HG03175 (cell line): ENCODE measurements at regions not wholly inside any gene's neighbourhood (a gene's known extent, or its start where the extent isn't known, plus 50 kb on each side); places are given as distances from the start of the nearest gene placed in this dataset.

Experiments
- ATAC-seq: cut with Tn5 transposase; IDR thresholded peaks from one replicate; pipeline ENCODE4 v1.9.1; 2021; ENCODE audit warnings: mild to moderate bottlenecking, moderate library complexity; ENCODE audit not compliant: unreplicated experiment

DNA sequence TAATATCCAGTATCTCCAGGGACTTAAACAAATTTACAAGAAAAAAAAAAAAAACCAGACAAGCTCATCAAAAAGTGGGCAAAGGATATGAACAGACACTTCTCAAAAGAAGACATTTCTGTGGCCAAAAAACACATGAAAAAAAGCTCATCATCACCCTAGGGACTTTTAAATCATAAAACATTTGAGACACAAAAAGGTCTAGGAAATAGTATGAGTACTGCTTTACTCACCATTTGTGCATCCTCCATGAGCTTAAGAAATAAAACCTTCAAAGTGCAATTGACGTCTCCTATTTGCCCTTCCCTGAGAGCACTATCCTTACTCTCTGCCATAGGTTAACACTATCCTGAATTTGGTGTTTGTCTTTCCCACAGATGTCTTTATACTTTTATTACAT is 193.7 kb upstream of the NREP start:
- ATAC-seq, result no peak

DNA sequence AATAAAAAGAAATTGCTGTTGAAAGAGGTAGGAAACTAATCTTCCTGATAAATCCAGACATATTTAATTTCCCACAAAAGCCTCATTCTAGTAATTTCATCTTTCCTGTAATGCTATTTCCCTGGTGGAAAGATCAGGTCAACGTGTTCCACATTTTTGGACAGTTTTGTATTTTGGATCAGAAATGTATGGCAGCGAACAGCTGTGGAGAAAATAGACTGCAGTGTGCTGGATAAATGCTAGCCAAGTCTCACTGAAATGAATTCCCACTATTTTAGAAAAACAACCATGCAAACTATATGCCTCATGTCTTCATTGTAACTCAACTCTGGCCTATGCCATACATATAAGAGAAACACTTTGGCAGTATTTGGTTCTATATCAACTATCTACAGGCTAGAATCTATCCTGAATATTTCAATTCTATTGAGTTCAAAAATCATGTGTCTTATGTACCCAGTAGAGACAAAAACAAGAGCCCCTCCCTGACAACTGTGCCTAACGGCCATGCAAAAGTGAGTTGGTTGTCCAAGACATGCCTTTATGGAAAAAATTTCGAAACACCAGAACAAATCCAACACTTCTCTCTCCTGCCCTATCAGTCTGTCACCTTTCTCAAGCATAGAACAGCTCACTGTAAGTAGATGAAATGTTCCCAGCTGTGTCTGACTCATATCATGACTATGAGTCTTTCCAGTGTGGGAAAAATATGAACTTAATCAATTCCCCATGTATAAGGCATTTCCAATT is 191.3 kb upstream of the NREP start:
- no peak for ATAC-seq

DNA sequence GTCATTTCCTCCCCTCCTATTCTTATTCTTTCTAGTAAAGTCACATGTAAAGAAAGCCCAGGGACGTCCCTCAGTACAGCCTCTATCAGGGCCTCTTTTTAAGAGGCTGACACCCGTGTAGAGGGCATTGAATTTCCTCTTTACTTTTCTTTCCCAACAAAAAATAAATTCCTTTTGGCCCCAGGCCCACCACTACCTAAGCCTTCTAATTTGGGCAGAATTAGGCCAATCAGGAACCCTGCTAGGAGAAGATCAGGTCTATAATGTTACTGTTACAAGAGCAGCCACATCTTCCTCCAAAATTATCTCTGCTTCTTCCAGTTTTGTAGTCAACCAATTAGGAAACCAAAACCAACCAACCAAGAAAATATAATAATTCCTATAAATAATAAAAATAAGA is 189.6 kb upstream of the NREP start:
- ATAC-seq, result no peak

DNA sequence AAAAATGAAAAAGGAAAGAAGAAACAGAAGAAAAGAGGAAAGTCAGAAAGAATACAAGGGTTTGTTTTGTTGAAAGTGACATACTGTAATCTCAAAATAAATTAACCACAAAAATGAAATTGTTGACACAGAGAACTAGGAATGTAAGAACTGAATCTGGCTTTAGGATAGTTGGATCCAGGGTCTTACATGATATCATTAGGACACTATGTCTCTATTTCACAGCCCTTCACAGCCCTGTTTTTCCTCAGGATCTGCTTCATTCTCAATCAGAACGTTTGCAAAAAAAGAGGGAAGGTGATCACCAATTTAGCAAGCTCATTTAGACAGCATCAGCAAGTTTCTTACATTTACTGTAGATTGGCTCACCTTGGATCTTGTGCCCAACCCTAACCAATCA is 188.5 kb upstream of the NREP start:
- ATAC-seq, result no peak

DNA sequence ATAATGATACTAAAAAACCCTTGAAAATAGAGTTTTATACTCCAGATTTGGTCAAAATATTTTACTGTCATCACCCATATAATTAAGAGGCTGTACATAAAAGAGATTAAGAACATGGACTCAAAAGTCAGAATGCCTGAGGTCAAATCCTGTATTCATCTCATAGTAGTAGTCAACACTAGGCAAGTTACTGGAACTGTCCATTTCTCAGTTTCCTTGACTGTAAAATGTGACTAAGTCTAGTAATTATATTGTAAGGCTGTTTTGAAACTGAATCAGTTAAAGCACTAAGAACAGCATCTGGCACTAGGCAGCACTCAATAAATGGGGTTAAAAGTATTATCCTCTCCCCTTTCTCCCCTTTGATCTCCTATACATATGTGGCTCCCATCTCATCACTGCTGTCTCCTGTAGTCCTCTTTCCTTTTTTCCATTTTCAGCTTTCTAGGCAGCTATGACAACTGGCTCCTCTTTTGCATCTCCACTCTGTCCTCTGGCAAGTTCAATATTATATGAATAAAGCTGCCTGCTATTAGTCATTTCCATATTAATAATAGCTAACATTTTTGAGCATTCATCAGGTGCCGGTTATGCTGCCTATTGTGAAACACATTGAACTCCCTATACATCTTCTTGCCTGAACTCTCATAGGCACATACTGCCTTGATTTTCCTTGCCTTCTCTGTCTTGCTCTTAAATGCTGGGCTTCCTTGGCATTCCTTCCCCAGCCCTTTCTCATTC is 185.8 kb upstream of the NREP start:
- ATAC-seq, result no peak

DNA sequence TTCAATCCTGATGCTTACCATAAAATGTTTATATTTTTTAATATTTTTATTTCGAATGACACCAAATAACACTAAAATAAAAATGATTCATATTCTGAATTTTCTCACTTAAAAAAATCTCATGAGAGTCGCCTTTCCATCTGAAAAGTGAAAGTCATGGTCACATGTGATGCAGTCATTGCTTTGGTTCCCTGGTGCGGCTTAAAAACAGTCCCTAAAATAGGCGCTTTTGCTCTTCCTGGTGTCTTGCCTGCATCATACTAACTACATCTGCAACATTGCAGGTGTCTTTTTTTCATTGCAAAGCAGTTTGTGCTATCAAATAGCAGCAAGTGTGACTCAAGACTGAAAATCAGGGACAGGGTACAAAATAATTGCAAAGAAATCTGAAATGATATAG is 185.2 kb upstream of the NREP start:
- ATAC-seq, result no peak

DNA sequence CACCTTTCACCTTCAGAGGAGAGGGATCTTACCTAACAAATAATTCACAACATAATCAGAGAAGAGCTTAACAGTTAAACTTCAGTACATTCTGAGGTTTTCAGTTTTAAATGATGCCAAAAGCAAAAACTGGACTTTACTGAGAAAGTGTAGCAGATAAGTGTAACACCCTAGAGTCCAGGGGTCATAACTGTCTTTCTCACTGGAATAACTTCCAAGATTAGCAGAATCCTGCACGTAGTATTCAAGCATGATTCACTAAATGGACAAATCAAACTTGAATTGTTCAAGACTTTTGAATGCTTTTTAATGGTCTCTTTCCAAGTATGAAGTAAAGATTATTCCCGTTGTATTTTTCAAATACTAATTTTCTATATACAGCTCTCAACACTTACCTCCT is 180.1 kb upstream of the NREP start:
- no peak for ATAC-seq

DNA sequence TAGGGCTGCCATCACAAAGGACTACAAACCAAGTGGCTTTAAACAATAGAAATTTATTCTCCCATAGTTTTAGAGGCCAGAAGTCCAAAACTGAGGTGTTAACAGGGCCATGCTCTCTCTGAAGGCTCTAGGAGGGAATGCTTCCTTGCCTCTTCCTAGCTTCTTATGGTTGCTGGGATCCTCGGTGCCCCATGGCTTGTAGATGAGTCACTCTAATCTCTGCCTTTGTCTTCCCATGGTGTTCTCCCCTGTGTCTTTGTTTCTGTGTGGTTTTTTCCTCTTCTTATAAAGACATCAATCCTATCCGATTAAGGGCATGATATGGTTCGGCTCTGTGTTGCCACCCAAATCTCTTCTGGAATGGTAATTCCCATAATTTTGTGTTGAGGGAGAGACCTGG is 178.8 kb upstream of the NREP start:
- no peak for ATAC-seq

DNA sequence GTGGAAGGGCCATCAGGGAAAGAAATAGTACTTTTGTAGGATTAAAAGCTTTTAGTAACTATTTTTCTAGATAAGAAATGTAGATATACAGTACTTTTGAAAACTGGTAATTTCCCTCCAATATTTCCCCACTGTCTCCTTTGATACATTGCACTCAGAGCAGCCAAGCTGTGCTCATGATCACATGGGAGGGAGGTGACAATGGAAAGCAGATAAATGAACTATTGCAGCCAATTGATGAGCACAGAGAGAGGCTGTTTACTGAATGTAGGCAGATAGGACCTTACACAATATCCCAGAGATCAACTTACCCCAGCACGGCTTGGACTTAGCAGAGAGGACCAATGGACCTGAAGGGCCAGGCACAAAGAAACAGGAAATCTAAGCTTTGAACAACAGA is 178.0 kb upstream of the NREP start:
- ATAC-seq, result no peak

DNA sequence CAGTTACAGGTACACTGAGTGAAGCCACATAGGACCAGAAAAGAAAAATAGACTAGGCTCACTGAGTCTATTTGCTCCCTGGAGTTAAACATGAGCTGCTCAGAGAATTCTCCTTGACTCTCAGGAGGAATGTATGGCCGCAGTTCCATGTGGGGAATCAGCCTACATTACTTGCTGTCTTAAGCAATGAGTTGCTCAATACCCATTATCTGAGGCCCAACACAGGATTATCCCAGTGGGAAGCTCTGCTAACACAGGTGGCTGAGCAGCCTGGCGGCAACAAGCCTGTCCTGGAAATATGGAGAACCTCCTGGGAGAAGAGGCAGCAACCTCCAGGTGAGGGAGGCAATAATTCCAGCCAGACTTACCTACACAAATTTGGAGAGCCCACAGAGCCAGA is 177.5 kb upstream of the NREP start:
- no peak for ATAC-seq

DNA sequence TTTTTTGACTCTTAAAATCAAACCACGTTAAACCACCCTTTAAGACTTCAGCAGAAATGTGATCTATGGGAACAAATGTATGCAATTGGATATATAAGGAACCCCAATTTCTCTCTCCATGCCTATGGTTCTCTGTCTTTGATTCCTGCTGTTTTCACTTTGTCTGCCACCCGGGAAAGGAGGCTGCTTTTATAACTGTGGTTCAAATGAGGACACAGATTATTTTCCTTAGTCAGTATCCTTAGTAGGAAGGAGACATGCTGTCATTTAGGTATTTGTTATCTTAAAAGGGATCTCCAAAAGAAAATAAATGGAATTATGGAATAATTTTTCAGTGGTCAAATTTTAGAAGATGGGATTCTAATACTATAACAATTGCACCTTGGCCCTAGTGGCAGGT is 176.1 kb upstream of the NREP start:
- ATAC-seq, result no peak

DNA sequence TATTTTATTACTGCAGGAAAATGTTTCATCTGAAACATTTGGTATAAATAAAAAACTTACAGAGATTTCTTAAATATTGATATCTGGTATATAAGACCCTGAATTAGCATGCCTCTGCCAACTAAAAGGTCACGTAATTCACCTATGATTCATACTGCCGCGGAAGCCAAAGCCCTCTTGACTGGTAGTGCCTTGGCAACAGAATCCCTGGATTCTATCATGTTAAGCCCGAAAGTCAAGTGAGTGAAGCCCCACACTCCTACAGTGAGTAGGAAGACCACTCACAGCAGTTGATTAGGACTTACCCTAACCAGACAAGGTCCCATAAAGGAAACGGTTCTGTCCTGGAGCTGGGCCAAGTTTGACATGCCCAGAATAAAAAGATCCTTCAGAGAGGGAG is 175.6 kb upstream of the NREP start:
- ATAC-seq, result no peak

DNA sequence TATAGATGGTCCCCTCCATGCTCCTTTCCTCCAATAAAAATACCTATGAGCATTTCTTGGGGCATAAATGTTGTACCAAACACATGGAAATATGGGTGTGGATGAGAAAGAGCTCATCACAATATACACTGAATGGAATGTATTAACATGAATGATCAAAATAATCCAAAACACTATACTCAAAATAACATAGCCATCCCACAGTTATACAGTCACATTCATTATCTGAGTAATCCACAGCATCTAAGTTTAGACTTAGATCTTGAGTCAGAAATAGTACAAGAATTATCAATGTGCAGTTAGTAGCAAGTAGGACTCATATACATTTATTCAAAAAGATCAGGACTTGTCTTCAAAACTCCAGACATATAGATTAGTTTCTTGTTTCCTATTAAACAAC is 175.2 kb upstream of the NREP start:
- no peak for ATAC-seq

DNA sequence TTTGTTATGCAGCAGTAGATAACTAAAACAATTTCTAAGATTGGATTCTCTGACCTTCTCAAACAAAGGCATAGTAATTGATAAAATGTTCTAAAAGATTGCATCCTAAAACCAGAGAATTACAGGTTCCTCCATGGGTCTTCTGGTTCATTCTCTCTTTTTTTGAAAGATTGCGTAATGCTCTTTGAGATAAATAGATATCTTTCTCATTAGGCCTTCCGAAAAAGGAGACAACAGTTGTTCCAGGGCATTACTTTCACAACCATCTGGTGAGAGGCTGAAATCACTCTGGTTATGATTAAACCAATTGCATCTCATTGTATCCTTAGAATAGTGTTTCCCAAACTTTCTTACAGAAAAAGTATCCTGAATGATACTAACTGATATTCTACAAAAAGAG is 174.7 kb upstream of the NREP start:
- no peak for ATAC-seq

DNA sequence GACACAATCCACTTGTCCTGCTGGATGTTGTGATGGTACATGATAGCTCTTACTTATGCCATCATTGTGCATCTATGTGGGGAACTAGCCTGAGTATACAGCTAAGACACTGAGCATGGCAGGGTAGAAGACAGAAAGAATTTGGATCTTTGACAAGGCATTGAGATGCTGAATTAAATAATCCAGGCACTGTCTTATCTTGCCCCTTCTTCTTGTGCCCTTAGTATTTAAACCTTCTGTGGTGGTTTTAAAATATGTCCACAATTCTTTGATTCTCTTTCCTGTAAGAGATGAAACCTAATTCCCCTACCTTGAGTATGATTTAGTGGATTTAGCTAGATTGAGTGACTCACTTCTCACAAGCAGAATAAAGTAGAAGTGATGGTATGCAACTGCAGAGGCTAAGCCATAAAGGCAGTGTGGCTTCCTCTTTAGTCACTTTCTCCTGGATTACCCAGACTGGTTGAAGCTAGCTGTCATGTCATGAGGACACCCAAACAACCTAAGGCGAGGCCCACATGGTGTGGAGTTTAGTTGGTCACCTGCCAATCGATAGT is 174.0 kb upstream of the NREP start:
- ATAC-seq, result no peak

DNA sequence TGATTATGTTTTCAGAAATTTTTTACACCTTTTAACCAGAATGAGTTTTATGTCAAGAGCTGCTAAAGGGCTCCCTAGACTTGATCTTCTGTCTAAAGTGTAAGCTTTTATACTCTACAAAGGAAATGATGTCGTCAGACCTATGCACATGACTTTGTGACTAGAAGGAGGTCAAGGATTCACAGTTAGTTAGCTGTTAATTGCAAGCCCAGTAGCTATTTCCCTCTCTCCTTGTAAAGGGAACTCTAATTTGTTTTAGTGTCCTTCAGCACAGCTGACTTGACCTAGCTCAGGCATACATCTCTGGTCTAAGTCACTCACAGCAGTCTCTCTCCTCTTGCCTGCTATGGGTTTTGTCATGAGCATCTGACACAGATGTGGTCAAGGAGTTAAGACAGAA is 173.5 kb upstream of the NREP start:
- no peak for ATAC-seq

DNA sequence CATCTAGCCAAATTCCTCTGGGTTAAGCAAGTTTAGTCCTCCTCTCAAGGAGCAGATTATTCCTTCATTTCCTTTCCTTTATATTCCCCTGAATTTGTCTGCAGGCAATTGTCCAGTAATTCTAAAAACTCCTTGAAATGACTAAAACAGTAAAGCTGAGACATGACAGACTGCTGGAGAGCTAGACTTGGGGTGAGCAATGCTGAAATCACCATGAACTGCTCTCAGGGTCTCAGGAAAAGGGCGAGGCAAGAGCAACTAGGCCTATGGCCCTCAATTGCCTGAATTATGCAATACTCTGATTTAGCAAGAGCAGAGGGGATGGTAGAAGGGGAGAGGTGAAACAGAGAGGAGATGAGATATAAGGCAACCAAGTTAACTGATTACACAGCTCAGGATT is 172.9 kb upstream of the NREP start:
- ATAC-seq, result no peak

DNA sequence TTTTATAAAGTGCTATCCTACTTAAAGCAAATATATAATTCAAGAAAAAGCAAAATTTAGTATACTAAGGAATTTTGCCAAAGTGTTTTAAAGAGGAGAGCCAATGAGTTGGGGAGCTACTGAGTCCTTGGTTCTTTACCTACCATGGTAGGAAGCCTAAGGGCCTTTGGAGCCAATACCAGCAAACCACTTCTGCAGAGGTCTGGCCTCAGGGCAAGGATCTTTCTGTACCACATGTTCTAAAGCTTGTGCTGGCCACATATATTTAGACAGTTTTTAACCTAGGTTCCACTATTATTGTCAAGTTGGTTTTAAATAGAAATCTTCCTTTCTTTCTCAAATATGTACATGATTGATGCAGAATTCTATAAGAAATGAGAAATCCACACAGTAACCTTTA is 172.3 kb upstream of the NREP start:
- ATAC-seq, result no peak

DNA sequence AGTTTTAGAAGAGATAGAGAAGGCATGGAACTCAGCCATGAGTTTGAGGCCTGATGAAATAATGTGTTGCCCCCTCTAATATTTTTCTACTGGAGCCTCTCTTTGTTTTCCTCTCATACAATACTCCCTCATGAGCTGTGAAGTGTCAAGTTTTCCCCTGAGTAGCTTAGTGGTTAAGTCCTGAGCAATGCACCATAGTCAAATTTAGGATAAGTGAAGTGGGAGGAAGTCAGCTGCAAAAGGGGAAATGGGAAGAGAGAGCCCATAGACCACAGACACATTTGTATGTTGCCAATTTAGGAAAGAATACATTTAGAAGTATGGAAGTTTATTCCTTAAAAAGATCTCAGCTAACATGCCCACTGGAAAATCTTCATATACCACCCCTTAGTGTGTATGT is 171.5 kb upstream of the NREP start:
- no peak for ATAC-seq

DNA sequence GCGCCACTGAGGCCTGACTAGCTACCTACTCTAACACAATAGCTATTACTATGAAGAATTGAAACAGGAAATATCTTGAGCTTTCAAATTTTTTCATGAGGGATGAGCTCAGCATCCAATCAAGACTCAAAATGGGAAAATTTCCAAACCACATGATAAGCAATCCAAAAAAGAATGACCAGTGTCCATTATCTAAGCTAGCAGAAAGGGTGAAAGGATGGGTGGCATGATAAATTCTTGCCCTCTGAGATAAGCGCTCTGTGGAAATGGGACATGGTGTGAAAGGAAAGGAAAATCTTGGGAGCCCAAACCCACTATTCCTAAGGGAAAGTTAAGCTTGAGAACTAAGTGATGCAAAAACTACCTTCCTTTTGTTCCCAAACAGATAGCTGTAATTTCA is 170.2 kb upstream of the NREP start:
- no peak for ATAC-seq

DNA sequence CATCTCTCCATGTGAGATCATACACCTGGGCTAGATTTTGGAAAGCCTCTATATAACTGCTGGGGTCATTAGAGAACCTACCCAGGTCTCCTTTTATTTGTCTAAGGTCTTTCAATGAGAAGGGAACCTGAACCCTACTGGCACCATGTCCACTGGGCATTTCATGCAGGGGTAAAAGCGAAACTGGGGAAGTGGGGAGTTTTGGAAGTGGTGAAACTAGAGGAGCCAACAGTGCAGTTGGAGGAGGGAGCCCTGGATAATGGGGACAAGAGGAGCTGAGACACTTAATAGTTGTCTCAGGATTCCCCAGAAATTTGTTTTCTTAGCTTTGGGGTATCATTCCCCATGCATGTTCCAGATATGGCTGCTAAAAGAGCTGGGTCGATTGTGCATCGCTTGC is 169.0 kb upstream of the NREP start:
- no peak for ATAC-seq

DNA sequence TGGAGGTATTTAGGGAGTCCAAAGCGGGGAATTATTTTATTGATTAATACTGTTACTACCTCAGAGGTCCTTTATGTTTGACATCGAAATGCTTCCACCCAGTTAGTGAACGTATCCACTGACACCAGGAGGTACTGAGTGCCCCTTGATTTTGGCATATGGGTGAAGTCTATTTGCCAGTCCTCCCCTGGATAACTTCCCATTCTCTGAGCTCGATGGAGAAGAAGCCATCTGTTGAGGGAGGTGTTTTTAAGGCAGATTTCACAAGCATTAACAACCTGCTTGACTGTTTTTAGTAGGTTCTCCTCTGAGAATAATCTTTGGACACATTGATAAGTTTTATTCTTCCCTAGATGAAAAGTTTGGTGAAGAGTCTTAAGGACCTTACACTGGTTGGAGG is 165.3 kb upstream of the NREP start:
- no peak for ATAC-seq
